ENCODE measurements at regions not wholly inside any gene's neighbourhood (a gene's known extent, or its start where the extent isn't known, plus 50 kb on each side); places are given as distances from the start of the nearest gene placed in this dataset.
"Not testable (repeated sequence)": the region's sequence is repeated elsewhere in the genome, so short reads cannot be mapped to it uniquely, and the experiment has no call there.

- DNase-seq: no peak
Measured at GRCh38 chr12:97616946-97617345, 154.3 kb downstream of the RMST start.

DNA sequence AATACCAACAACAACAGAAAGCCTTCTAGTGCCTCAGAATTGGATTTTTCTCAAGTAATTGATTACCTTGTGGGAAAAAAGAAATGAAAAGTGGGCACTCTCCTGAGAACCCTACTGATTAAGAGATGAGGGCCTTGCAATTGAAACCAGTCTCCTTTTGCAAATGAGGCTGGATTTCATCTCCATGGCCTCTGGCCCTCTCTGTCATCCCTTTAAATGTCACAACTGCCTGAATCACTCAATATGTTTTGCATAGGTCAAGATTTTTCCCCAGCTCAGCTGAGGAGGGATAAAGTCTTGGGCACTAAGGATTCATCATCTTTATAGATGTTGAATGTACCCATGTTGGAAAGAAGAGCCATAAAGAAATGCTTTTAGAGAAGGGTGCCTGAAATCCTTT is 166.4 kb downstream of the RMST start:
- no peak for DNase-seq

- no peak for DNase-seq
Measured at GRCh38 chr12:97629382-97629781, 166.8 kb downstream of the RMST start.

GRCh38 chr12:97630356-97630755 is 167.8 kb downstream of the RMST start:
- no peak for DNase-seq

GRCh38 chr12:97630875-97631274 is 168.3 kb downstream of the RMST start:
- no peak for DNase-seq

GRCh38 chr12:97637770-97638169 is 175.2 kb downstream of the RMST start:
- DNase-seq: no peak

DNA sequence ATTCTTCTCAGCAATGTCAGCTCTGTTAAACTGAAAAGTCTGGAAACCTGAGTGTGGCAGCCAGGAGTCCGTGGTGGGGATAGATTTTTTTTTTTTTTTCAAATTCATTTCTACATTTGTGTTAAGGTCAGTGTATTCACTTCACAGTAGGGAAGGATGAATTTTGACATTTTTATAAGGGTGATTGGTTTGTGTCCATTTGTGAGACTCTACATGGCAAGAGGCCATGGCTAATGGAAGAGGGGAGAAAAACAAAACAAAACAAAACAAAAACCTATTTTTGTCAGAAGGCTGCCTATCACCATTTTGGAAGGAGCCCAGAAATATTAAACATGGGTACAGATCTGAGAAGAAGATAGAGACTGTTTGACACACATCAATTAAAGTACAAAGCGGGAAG is 176.1 kb downstream of the RMST start:
- DNase-seq: no peak

DNA sequence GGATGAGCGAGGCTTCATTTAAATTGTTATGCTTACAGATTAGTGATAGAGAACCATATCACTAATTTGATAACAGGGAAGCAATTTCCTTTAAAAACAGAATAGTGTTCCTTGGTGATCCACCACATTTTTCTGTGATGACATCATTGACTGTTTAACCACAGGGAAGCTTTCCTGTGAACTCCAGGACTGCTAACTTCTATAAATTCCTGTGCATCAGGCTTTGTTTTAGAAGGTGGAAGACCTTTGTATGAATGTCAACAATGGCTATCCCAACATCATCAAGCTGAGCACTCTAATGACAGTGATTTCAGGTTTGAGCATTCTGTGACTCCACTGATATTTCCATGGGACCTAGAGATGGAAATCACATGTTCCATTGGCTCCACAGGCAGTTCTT is 177.1 kb downstream of the RMST start:
- no peak for DNase-seq

- DNase-seq: no peak
Measured at GRCh38 chr12:97640826-97641225, 178.2 kb downstream of the RMST start.

GRCh38 chr12:97642911-97643310 is 180.3 kb downstream of the RMST start:
- no peak for DNase-seq

DNA sequence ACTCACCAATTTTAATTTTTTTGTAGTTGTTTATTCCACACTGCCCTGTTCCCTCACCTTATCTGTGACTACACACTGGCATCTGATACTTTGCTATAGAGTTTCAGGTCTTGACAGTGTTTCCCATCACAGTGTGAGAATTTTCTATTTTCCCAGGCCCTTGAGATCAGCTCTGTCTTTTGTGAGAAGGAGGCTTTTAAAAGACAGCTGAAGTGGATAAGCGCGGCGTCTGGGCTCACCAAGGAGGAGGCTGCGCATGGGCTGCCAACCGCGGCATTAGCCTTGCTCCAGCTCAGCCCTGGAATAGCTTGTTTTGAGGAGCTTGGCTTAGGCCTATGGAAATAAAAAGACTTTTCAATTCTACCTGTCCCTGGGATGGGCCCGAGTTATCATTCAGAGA is 181.3 kb downstream of the RMST start:
- no peak for DNase-seq

- no peak for DNase-seq
Measured at GRCh38 chr12:97645726-97646125, 183.1 kb downstream of the RMST start.

DNA sequence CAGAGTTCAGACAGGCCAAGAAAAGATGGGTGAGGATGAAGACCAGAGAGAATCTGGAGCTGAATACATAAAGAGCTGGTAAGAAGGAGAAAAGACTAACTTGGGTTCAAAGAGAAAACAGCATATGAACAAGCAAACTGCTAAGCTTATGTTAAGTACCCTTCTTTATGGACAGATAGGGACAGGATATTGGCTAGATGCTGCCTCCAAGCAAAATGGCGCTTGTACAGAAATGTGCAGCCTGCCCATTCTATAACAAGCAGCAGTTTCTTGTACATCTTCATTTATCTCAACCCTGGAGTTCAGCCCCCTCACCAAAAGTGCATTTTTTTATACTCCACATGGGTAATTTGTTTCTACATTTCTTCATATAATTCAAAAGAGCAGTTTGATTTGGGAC is 184.5 kb downstream of the RMST start:
- DNase-seq: no peak

GRCh38 chr12:97650242-97650641 is 187.6 kb downstream of the RMST start:
- DNase-seq: no peak

DNA sequence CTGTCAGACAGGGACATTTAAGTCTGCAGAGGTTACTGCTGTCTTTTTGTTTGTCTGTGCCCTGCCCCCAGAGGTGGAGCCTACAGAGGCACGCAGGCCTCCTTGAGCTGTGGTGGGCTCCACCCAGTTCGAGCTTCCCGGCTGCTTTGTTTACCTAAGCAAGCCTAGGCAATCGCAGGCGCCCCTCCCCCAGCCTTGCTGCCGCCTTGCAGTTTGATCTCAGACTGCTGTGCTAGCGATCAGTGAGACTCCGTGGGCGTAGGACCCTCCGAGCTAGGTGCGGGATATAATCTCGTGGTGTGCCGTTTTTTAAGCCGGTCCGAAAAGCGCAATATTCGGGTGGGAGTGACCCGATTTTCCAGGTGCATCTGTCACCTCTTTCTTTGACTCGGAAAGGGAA is 193.9 kb downstream of the RMST start:
- DNase-seq: not testable (repeated sequence)

DNA sequence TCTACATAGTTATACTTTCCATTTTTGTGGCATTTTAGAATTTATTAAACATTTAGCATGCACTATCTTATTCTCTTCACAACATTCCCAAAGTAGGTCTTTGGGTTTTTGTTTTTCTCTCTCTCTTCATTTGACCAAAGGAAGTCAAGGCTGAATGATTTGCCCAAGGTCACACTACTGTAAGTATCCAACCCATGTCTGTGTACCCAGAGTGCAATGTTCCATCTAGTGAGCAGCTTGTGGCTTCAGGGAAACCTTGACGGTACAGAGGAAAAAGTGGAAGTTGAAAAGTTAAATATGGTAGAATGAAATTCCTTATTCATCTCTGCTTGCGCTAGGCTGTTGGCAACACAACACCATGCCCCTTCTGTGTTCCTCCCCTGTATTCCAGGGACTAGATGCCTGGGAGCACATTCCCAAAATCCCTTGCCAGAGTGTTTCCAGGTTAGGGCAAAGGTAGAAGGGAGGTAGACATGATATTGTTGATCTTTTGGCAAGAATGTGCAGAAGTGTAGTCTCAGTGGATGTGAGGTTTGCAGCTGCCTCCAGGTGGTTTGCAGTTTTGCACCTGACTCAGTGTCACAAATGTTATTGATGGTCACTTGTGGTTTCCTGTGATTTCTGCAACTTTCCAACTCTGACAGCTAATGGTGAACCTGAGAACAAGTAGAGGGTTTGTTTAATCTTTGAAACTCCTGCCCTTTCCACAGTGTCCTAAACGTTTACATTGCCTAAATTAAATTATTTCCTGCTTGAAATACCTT is 196.7 kb downstream of the RMST start:
- DNase-seq: no peak

- DNase-seq: no peak
Measured at GRCh38 chr12:97666263-97666662, 203.7 kb downstream of the RMST start.

GRCh38 chr12:97672870-97673269 is 210.3 kb downstream of the RMST start:
- no peak for DNase-seq

GRCh38 chr12:97680751-97681150 is 218.1 kb downstream of the RMST start:
- no peak for DNase-seq

- DNase-seq: no peak
Measured at GRCh38 chr12:97681612-97682504, 219.3 kb downstream of the RMST start.

DNA sequence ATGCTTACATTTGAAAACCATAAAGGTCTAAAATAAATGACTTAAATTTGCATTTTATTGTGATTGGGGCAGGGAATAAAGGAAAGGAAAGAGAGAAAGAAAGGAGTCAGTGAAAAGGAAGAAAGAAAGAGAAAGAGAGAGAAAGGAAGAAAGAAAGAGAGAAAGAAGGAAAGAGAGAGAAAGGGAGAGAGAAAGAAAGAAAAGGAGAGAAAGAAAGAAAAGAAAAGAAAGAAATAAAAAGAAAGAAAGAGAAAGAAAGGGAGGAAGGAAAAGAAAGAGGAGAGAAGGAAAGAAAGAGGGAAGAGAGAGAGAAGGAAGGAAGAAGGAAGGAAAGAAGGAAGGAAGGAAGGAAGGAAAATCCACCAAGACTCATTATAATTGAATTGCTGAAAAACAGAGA is 222.8 kb downstream of the RMST start:
- DNase-seq: no peak

DNA sequence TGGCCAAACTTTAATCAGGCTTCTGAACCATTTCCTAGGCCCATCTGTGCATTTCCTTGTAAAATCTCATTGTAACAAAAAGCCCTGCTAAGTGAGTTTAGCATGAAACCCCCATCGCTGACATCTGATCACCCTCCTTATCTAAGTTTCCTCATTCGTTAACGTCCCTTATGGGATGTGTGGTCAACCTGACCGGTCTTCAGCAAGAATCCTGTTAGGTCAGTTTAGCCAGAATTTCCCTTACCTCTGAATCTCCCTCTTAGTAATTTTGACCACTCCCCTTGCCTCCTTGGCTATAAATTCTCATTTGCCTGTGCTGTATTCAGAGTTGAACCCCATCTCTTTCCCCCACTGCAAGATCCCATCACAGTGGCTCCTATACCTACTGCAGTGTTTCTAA is 239.3 kb downstream of the RMST start:
- no peak for DNase-seq

DNA sequence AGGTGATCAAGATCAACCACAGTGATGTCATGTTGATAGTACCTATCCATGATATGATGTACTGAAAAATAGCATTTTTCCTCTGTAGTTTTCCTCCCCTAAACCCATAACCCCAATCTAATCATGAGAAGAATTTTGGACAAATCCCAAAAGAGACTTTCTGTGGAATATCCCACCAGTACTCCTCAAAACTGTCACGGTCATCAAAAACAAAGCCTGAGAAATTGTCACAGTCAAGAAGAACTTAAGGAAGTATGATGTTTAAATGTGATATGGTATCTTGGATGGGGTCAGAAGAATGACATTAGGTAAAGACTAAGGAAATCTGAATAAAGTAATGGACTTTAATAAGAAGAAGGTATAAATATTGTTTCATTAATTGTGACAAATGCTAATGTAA is 248.8 kb downstream of the RMST start:
- DNase-seq: no peak

DNA sequence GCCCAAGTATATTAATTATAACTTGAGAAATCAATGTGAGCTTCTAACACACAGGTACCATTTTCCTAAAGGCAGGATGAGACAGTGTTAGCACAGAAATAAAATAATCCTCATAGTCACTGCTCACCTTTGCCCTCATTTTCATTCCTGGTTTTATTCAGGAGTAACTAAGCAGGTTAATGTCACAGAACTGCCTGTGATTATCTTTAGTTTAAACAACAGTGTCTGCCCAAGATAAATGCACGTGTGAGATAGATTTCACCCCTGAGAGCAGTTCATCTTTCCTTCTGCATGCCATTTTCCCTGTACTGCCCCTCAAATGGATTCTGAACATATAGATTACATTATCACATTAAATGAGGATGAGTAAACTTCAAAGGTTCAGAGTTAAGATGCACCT is 250.7 kb downstream of the RMST start:
- DNase-seq: no peak

Data from CD4-positive, alpha-beta T cell treated with Interleukin-4 for 4 hours (primary cell).